H9 (cell line): ENCODE measurements at regions not wholly inside any gene's neighbourhood (a gene's known extent, or its start where the extent isn't known, plus 50 kb on each side); places are given as distances from the start of the nearest gene placed in this dataset.

Experiments
- DNase-seq: peaks from one replicate; pipeline ENCODE4 v3.0.0-alpha.2; 2017
- H2AFZ ChIP-seq: one replicate; pipeline ENCODE4 v1.6.1; 2013; ENCODE audit warnings: mild to moderate bottlenecking, low read length, control low read depth, moderate library complexity
- H2AK5ac ChIP-seq: 2 replicates; pipeline ENCODE4 v1.6.1; 2013; ENCODE audit warnings: low read length, control low read depth, mixed read lengths; ENCODE audit not compliant: insufficient read length
- H2BK120ac ChIP-seq: one replicate; pipeline ENCODE4 v1.6.1; 2013; ENCODE audit warnings: low read depth, mild to moderate bottlenecking, low read length, control low read depth, inconsistent platforms; ENCODE audit not compliant: poor library complexity, severe bottlenecking
- H2BK12ac ChIP-seq: 2 replicates; pipeline ENCODE4 v1.6.1; 2013; ENCODE audit warnings: low read length, control low read depth, mixed read lengths, low read depth; ENCODE audit not compliant: insufficient read length
- H2BK15ac ChIP-seq: 2 replicates; pipeline ENCODE4 v1.6.1; 2013; ENCODE audit warnings: low read depth, low read length, control low read depth
- H2BK20ac ChIP-seq: one replicate; pipeline ENCODE4 v1.6.1; 2013; ENCODE audit warnings: low read depth, mild to moderate bottlenecking, low read length, control low read depth, inconsistent platforms; ENCODE audit not compliant: poor library complexity, severe bottlenecking
- H2BK5ac ChIP-seq: 2 replicates; pipeline ENCODE4 v1.6.1; 2013; ENCODE audit warnings: low read length, control low read depth, mixed read lengths; ENCODE audit not compliant: insufficient read length
- H3K14ac ChIP-seq: 2 replicates; pipeline ENCODE4 v1.6.1; 2013; ENCODE audit warnings: low read length, control low read depth; ENCODE audit not compliant: insufficient read depth
- H3K18ac ChIP-seq: 2 replicates; pipeline ENCODE4 v1.6.1; 2013; ENCODE audit warnings: low read depth, mild to moderate bottlenecking, mixed read lengths, low read length, control low read depth; ENCODE audit not compliant: insufficient read length
- H3K23ac ChIP-seq: 2 replicates; pipeline ENCODE4 v1.6.1; 2013; ENCODE audit warnings: low read length, control low read depth, mixed read lengths, low read depth; ENCODE audit not compliant: insufficient read length
- H3K23me2 ChIP-seq: 2 replicates; pipeline ENCODE4 v1.6.1; 2013; ENCODE audit warnings: low read depth, mild to moderate bottlenecking, mixed read lengths, low read length, control low read depth; ENCODE audit not compliant: insufficient read length, poor library complexity, severe bottlenecking
- H3K27ac ChIP-seq: 2 replicates; pipeline ENCODE4 v1.5.1; 2013; ENCODE audit warnings: low read length, control low read depth, mixed read lengths, low read depth; ENCODE audit not compliant: insufficient read length
- H3K27me3 ChIP-seq: 2 replicates; pipeline ENCODE4 v1.6.1; 2013; ENCODE audit warnings: low read length, control low read depth, inconsistent platforms; ENCODE audit not compliant: insufficient read depth
- H3K4ac ChIP-seq: 2 replicates; pipeline ENCODE4 v1.6.1; 2013; ENCODE audit warnings: low read depth, mild to moderate bottlenecking, control low read depth, inconsistent platforms, low read length, moderate library complexity
- H3K4me1 ChIP-seq: 2 replicates; pipeline ENCODE4 v1.6.1; 2013; ENCODE audit warnings: low read length, control low read depth, inconsistent platforms; ENCODE audit not compliant: insufficient read depth
- H3K4me2 ChIP-seq: 2 replicates; pipeline ENCODE4 v1.6.1; 2013; ENCODE audit warnings: low read length, control low read depth, mixed read lengths; ENCODE audit not compliant: insufficient read length, insufficient read depth
- H3K56ac ChIP-seq: 2 replicates; pipeline ENCODE4 v1.6.1; 2013; ENCODE audit warnings: low read depth, mild to moderate bottlenecking, mixed read lengths, low read length, control low read depth; ENCODE audit not compliant: insufficient read length
- H3K79me1 ChIP-seq: 2 replicates; pipeline ENCODE4 v1.6.1; 2013; ENCODE audit warnings: low read depth, mild to moderate bottlenecking, moderate library complexity, low read length, control low read depth, inconsistent platforms; ENCODE audit not compliant: insufficient read depth, poor library complexity, severe bottlenecking
- H3K79me2 ChIP-seq: 2 replicates; pipeline ENCODE4 v1.6.1; 2013; ENCODE audit warnings: low read length, control low read depth, inconsistent platforms; ENCODE audit not compliant: insufficient read depth
- H3K9ac ChIP-seq: 2 replicates; pipeline ENCODE4 v1.6.1; 2013; ENCODE audit warnings: low read length, control low read depth, mixed read lengths; ENCODE audit not compliant: insufficient read length; ENCODE audit errors: extremely low read depth
- H3K9me3 ChIP-seq: one replicate; pipeline ENCODE4 v1.6.1; 2013; ENCODE audit warnings: low read depth, low read length, inconsistent platforms; ENCODE audit not compliant: control insufficient read depth
- H3T11ph ChIP-seq: one replicate; pipeline ENCODE4 v1.6.1; 2013; ENCODE audit warnings: mild to moderate bottlenecking, low read length, control low read depth, inconsistent platforms
- H4K20me1 ChIP-seq: one replicate; pipeline ENCODE4 v1.6.1; 2013; ENCODE audit not compliant: control insufficient read depth, insufficient read length, insufficient read depth
- H4K5ac ChIP-seq: 2 replicates; pipeline ENCODE4 v1.6.1; 2013; ENCODE audit warnings: low read depth, mild to moderate bottlenecking, mixed read lengths, low read length, control low read depth; ENCODE audit not compliant: insufficient read length
- H4K8ac ChIP-seq: replicated peaks from 2 replicates; pipeline ENCODE4 v1.6.1; 2013; ENCODE audit warnings: low read length, control low read depth, mixed read lengths, low read depth; ENCODE audit not compliant: insufficient read length
- H4K91ac ChIP-seq: 2 replicates; pipeline ENCODE4 v1.6.1; 2013; ENCODE audit warnings: low read depth, mild to moderate bottlenecking, moderate library complexity, mixed read lengths, low read length, control low read depth; ENCODE audit not compliant: insufficient read length
- H3K27ac Mint-ChIP-seq, 3 experiments: 2 replicates in 2 of 3; 3 replicates in 1 of 3; pipeline ENCODE4 v1.8.0; 2020 to 2021; ENCODE audit warnings: mixed read lengths in 3 of 3, mild to moderate bottlenecking in 1 of 3, moderate library complexity in 1 of 3
- H3K27me3 Mint-ChIP-seq: 2 replicates; pipeline ENCODE4 v1.8.0; 2021; ENCODE audit warnings: low read depth, mild to moderate bottlenecking, moderate library complexity, mixed read lengths
- H3K36me3 Mint-ChIP-seq, 3 experiments: 2 replicates in 2 of 3; 3 replicates in 1 of 3; pipeline ENCODE4 v1.8.0; 2020 to 2021; ENCODE audit warnings: low read depth in 3 of 3, mixed read lengths in 3 of 3; ENCODE audit not compliant: insufficient read depth in 1 of 3
- H3K4me1 Mint-ChIP-seq, 2 experiments: 2 replicates each; pipeline ENCODE4 v1.8.0; 2020; ENCODE audit warnings: mixed read lengths in 2 of 2
- H3K4me3 Mint-ChIP-seq, 2 experiments: 2 replicates in 1 of 2; 3 replicates in 1 of 2; pipeline ENCODE4 v1.8.0; 2020 to 2021; ENCODE audit warnings: mild to moderate bottlenecking in 2 of 2, mixed read lengths in 2 of 2, moderate library complexity in 1 of 2
- H3K9me3 Mint-ChIP-seq, 2 experiments: 2 replicates in 1 of 2; 3 replicates in 1 of 2; pipeline ENCODE4 v1.8.0; 2020; ENCODE audit warnings: mild to moderate bottlenecking in 2 of 2, mixed read lengths in 2 of 2, moderate library complexity in 1 of 2
- CTCF ChIP-seq: fragments of 200-600 bp; sonication (generic); conservative IDR thresholded peaks from 3 replicates; pipeline ENCODE4 v1.8.0; 2021; ENCODE audit warnings: antibody characterized with exemption, mild to moderate bottlenecking
- WGBS: extraction: QIAGEN DNeasy Blood & Tissue Kit; methylation state at CpG from one replicate; pipeline ENCODE4 v1.1.7; 2013; ENCODE audit warnings: missing lambda C conversion rate, low lambda C conversion rate, mixed read lengths; ENCODE audit not compliant: insufficient read length; ENCODE audit errors: extremely low coverage; 5-methylcytosine and 5-hydroxymethylcytosine counted together

DNA sequence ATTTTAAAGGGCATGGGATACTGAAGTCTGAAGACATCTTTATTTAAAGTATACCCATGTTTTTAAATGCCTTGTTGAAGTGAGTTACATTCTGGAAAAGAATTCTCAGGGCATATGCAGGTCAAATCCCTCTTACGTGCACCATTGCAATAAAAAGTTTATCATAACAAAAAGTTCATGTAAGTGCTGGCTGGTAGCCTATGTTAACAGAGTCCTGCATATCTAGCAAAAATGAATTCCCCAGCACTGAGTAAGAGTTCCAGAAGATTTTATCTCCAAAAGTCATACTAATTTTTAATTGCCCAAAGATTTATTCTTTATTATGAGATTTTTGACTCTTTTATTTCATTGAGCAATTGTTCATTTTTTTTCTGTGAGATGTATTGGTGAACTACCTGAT lies 104.7 kb upstream of the ROBO1 start:
- no peak overlapping the region for H3K23ac ChIP-seq

More for the DNA sequence above, 104.7 kb upstream of the ROBO1 start:
- Mint-ChIP-seq H3K36me3 (no peaks in the 10 kb centered on the region), H3K4me3 (no peak overlapping the region), H3K9me3 (no peaks in the 10 kb centered on the region), H3K27me3 (no peaks in the 10 kb centered on the region), H3K27ac (no peak overlapping the region), H3K4me1 (peaks cover 4% of the 10 kb centered on the region in 2 experiments; a peak in 2 of 4 replicates)
- Histone ChIP-seq H4K5ac (no peak overlapping the region), H2BK20ac (no peak overlapping the region), H4K8ac (no peak overlapping the region), H2AK5ac (no peak overlapping the region), H3K79me1 (no peaks in the 10 kb centered on the region), H3K4me2 (no peak overlapping the region), H3K23me2 (no peaks in the 10 kb centered on the region), H2BK120ac (no peak overlapping the region), H4K20me1 (no peaks in the 10 kb centered on the region), H3K9ac (no peak overlapping the region), H2AFZ (no peak overlapping the region), H2BK12ac (no peak overlapping the region), H3K9me3 (no peaks in the 10 kb centered on the region), H3K18ac (no peak overlapping the region), H2BK15ac (no peak overlapping the region), H3K27ac (no peak overlapping the region), H3T11ph (no peak overlapping the region), H3K4me1 (no peaks in the 10 kb centered on the region), H2BK5ac (no peak overlapping the region), H3K4ac (no peak overlapping the region), H3K79me2 (no peaks in the 10 kb centered on the region), H3K14ac (no peak overlapping the region), H3K27me3 (no peaks in the 10 kb centered on the region), H4K91ac (no peak overlapping the region), H3K56ac (no peak overlapping the region)
- WGBS: no CpG with 5 or more reads among the region's 1 CpG
- DNase-seq: no peak
- no peak for TF ChIP-seq CTCF
